ENCODE measurements at regions not wholly inside any gene's neighbourhood (a gene's known extent, or its start where the extent isn't known, plus 50 kb on each side); places are given as distances from the start of the nearest gene placed in this dataset.

DNA sequence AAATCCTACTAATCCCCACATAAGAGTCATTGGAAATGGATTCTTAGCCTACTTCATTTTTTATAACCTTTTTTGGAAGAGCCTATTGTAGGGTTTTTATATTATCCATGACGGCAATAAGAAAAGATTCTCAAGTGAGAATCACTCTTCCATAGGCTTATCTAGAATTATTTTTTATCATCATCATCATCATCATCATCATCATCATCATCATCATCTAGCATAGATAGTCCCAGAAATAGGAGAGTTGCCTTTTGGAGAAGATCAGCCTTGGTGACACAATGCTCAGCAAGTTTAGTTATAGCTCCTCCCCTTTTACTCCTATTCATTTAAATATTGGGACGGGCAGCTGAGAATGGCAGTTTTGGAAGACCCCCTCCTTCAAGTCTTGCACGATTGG lies 359.1 kb upstream of the SLC35B3 start:
- H3K27ac ChIP-seq = no peak overlapping the region
- ATAC-seq = no peak
- TF ChIP-seq, protein P1, sequence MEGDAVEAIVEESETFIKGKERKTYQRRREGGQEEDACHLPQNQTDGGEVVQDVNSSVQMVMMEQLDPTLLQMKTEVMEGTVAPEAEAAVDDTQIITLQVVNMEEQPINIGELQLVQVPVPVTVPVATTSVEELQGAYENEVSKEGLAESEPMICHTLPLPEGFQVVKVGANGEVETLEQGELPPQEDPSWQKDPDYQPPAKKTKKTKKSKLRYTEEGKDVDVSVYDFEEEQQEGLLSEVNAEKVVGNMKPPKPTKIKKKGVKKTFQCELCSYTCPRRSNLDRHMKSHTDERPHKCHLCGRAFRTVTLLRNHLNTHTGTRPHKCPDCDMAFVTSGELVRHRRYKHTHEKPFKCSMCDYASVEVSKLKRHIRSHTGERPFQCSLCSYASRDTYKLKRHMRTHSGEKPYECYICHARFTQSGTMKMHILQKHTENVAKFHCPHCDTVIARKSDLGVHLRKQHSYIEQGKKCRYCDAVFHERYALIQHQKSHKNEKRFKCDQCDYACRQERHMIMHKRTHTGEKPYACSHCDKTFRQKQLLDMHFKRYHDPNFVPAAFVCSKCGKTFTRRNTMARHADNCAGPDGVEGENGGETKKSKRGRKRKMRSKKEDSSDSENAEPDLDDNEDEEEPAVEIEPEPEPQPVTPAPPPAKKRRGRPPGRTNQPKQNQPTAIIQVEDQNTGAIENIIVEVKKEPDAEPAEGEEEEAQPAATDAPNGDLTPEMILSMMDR (IDR thresholded peaks at IDR 0.05) = no peak

DNA sequence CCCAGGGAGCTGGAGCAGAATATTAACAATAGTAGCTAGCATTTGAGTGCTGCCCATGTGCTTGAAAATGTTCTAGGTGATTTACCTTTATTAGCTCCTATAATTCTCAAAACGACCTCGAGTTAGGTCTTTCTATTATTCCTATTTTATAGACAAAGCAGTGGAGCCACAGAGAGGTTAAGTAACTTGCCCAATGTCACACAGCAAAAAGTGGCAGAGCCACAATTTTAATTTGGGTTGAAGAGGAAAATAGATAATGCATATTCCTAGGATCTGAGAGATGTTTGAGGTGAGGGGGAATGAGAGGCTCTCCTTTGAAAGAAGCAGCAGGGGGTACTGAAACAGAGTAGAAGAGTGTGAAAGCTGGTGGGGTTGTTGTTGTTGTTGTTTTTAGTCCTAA lies 354.5 kb upstream of the SLC35B3 start:
- Histone ChIP-seq H3K36me3 (no peaks in the 10 kb centered on the region), H3K27ac (no peak overlapping the region), H3K9me3 (no peaks in the 10 kb centered on the region), H3K4me1 (no peaks in the 10 kb centered on the region), H3K27me3 (no peaks in the 10 kb centered on the region), H3K4me3 (no peak overlapping the region)
- DNase-seq (no peak), ATAC-seq (no peak)
- TF ChIP-seq, protein P1 (IDR thresholded peaks at IDR 0.05) = no peak
- intact Hi-C loops (cut with DNase I) = no loop called here

More for the DNA sequence above, 359.1 kb upstream of the SLC35B3 start:
- Histone ChIP-seq H3K9me3 (no peaks in the 10 kb centered on the region), H3K36me3 (no peaks in the 10 kb centered on the region), H3K4me3 (no peak overlapping the region), H3K4me1 (no peaks in the 10 kb centered on the region), H3K27me3 (no peaks in the 10 kb centered on the region)
- no peak for DNase-seq
- intact Hi-C loops (cut with DNase I) = no loop called here

DNA sequence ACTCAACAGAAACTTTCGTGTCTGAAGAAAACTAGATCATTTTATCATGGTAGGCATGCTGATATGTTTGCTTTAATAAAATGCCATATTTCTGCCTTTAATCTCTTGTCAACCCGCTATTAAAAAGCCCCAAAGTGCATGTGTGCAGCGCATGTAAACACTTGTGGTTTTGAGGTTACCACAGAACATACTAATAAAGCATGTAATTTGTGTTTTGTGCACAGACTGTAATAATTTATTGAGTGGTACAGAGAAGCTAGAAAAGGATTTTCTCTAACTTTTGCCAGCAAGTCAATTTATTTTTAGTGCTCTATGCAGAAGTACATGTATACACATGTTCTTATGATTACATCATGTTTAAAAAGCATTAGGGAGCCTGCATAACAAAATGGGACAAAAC lies 349.9 kb upstream of the SLC35B3 start:
- ATAC-seq (no peak), DNase-seq (no peak)
- Histone ChIP-seq H3K27ac (no peak overlapping the region), H3K4me3 (no peak overlapping the region), H3K36me3 (no peaks in the 10 kb centered on the region), H3K9me3 (no peaks in the 10 kb centered on the region), H3K4me1 (no peaks in the 10 kb centered on the region), H3K27me3 (no peaks in the 10 kb centered on the region)
- TF ChIP-seq, protein P1 (IDR thresholded peaks at IDR 0.05) = no peak
- intact Hi-C loops (cut with DNase I) = no loop called here

DNA sequence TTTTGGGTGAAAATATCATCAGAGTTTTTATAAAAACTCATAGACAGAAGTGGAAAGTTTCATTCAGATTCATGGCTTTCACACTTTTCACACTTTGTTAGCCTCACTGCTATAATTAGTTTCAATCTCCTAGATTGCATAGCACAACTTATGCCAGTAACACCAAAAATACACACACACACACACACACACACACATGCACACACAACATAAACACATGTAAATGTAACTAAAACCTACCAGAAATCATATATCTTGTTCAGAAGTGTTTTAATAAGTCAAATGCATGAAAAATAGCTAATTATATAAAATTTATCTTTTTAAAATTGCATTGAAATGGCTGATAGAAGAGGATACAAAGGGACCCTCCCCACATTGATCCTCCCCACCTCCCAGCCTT lies 347.8 kb upstream of the SLC35B3 start:
- H3K27me3 ChIP-seq = no peaks in the 10 kb centered on the region
- ATAC-seq = no peak
- H3K27ac ChIP-seq = no peak overlapping the region
- DNase-seq = no peak
- H3K4me3 ChIP-seq = no peak overlapping the region
- H3K36me3 ChIP-seq = no peaks in the 10 kb centered on the region
- TF ChIP-seq, protein P1 (IDR thresholded peaks at IDR 0.05) = no peak
- H3K9me3 ChIP-seq = no peaks in the 10 kb centered on the region
- intact Hi-C loops (cut with DNase I) = no loop called here
- no peaks in the 10 kb centered on the region for H3K4me1 ChIP-seq

DNA sequence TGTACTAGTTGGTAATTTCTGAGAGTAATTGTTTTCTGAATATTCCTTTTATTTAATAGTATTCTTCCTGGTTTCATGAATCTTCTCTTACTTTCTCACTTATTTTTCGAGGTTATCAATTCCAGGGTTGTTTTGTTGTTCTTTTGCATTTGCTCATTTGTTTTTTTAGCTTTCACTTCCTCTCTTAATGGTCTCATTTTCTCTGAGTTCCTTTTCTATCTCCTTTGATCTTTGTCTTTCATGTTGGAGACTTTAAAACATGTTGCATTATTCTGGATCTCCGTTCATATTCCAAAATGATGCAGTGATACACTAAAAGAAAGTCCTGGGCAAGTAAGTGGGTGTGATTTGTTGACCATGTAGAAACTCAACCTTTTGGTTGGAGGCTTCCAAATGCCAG lies 345.3 kb upstream of the SLC35B3 start:
- ATAC-seq = no peak
- intact Hi-C loops (cut with DNase I) = no loop called here

More for the DNA sequence above, 345.3 kb upstream of the SLC35B3 start:
- Histone ChIP-seq H3K36me3 (no peaks in the 10 kb centered on the region), H3K9me3 (no peaks in the 10 kb centered on the region), H3K27me3 (no peaks in the 10 kb centered on the region), H3K4me1 (no peaks in the 10 kb centered on the region), H3K4me3 (no peak overlapping the region), H3K27ac (no peak overlapping the region)
- TF ChIP-seq, protein P1 (IDR thresholded peaks at IDR 0.05) = no peak
- no peak for DNase-seq

All from upper lobe of right lung (tissue), 1 donor.